ENCODE measurements at regions not wholly inside any gene's neighbourhood (a gene's known extent, or its start where the extent isn't known, plus 50 kb on each side); places are given as distances from the start of the nearest gene placed in this dataset.

DNA sequence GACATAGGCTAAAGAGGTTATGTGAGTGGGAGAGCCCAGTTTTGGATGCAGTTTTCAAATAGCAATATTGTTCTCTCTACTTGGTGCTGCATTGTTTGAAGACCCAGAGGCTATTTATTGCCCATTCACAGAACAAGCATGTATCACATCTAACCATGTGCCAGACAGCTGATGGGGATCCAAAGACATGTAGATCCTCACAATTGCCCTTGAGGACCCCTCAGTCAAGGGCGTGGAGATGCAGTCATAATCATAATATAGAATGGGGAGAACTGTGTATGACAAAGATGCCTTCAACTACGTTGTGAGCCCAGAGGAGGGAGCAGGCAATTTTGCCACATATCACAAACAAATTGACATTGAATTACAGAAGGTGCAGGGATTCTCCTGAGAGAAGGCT lies 70.5 kb downstream of the NHLRC3 start:
- TF ChIP-seq, protein P1, sequence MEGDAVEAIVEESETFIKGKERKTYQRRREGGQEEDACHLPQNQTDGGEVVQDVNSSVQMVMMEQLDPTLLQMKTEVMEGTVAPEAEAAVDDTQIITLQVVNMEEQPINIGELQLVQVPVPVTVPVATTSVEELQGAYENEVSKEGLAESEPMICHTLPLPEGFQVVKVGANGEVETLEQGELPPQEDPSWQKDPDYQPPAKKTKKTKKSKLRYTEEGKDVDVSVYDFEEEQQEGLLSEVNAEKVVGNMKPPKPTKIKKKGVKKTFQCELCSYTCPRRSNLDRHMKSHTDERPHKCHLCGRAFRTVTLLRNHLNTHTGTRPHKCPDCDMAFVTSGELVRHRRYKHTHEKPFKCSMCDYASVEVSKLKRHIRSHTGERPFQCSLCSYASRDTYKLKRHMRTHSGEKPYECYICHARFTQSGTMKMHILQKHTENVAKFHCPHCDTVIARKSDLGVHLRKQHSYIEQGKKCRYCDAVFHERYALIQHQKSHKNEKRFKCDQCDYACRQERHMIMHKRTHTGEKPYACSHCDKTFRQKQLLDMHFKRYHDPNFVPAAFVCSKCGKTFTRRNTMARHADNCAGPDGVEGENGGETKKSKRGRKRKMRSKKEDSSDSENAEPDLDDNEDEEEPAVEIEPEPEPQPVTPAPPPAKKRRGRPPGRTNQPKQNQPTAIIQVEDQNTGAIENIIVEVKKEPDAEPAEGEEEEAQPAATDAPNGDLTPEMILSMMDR (IDR thresholded peaks at IDR 0.05) = no peak
- intact Hi-C loops (cut with DNase I; ENCODE audit: low total_unique reads) = no loop called here
- DNase-seq (ENCODE audit: low spot score in 2 of 2) = no peak
- no peak overlapping the region for H3K4me3 ChIP-seq (ENCODE audit: low read depth, poor library complexity, severe bottlenecking)
- 44 to 62% methylated on average over 2 of the region's 2 CpGs for WGBS, 2 donors

DNA sequence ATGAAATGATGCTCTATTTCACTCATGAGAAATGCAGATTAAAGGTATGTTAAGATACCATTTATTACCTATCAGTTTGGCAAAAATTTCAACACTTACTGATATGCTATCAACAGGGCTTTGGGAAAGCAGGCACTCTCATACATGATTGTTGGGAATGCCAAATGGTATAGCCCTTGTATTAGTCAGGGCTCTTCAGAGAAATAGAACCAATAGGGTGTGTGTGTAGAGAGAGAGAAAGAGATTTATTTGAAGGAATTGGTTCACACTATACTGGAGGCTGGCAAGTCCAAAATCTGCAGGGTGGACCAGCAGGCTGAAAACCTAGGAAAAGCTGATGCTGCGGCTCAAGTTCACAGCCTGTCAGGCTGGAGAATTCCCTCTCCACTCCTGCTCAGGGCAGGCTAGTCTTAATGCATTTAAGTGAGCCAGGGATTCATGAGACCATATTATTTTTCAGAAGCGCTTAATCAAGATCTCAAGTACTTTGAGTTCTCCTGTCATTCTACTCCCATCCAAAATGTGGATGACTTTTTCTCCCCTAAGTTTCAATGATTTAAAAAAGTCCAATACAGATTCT lies 72.4 kb downstream of the NHLRC3 start:
- no peak overlapping the region for H3K4me3 ChIP-seq (ENCODE audit: low read depth, poor library complexity, severe bottlenecking)
- 97 to 98% methylated on average over 2 of the region's 2 CpGs for WGBS, 2 donors

DNA sequence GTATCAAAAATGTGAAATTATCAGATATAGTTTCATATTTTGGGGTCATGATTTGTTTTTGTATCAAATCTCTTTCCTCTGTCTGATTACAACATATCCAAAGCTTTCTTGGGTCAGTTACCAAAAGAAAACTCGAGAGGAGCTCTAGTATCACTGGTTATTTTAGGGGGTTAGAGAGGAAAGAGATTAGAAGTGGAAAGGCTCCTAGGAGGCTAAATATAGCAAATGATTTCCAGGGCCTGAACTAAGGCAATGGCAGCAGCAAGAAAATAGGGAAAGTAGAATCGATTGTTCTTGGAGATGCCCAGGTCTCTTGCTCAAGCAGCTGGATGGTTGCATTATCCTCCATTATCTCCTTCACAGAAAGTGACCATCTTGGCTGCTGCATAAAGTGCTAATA lies 72.9 kb downstream of the NHLRC3 start:
- 41 to 42% methylated on average over 2 of the region's 2 CpGs for WGBS, 2 donors
- no peak for DNase-seq (ENCODE audit: low spot score in 2 of 2)
- TF ChIP-seq POLR2A (IDR thresholded peaks at IDR 0.05) = no peak
- TF ChIP-seq, protein P1 (IDR thresholded peaks at IDR 0.05) = no peak
- intact Hi-C loops (cut with DNase I; ENCODE audit: low total_unique reads) = no loop called here
- no peak overlapping the region for H3K4me3 ChIP-seq (ENCODE audit: low read depth, poor library complexity, severe bottlenecking)

More for the DNA sequence above, 72.4 kb downstream of the NHLRC3 start:
- TF ChIP-seq, protein P1 (IDR thresholded peaks at IDR 0.05) = no peak
- no peak for TF ChIP-seq POLR2A (IDR thresholded peaks at IDR 0.05)
- intact Hi-C loops (cut with DNase I; ENCODE audit: low total_unique reads) = no loop called here
- no peak for DNase-seq (ENCODE audit: low spot score in 2 of 2)

DNA sequence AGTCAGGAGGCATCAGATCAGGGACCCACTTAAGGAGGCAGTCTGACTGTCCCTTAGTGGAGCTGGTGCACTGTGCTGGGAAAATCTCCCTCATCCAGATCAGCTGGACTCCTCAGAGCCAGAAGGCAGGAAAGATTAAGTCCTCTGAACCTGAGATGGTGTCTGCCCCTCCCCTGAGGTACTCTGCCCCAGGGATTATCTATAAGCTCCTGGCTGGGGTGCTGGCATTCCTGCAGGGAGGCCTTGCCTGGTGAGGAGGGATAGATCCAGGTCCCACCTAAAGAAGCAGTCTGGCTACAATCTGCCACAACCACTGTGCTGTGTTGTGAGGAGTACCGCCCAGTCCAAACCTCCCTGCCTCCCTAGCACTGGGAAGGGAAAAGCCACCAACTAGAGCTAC lies 81.2 kb downstream of the NHLRC3 start:
- TF ChIP-seq, protein P1 (IDR thresholded peaks at IDR 0.05) = no peak
- TF ChIP-seq POLR2A (IDR thresholded peaks at IDR 0.05) = no peak
- WGBS, 2 donors = 100% methylated on average over 1 of the region's 1 CpG
- no peak for DNase-seq (ENCODE audit: low spot score in 2 of 2)
- H3K4me3 ChIP-seq (ENCODE audit: low read depth, poor library complexity, severe bottlenecking) = no peak overlapping the region
- intact Hi-C loops (cut with DNase I; ENCODE audit: low total_unique reads) = no loop called here

DNA sequence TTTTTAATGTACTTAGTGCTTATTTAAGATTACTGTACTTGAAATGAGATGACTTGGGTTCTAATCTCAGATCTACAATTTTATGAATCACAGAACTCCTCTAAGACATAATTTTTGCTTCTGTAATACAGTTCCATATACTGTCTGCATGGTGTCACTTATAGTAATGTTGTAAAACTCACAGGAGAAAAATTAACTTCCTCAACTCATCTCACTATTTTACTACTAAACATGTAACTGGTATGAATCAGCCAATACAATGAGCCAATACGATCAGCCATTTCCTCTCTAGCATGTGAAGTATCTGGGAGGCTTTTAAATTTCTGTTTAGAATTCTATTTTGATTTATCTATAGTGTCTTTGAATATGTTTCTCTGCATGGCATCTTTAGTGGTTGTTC lies 85.3 kb downstream of the NHLRC3 start:
- TF ChIP-seq POLR2A (IDR thresholded peaks at IDR 0.05) = no peak
- TF ChIP-seq, protein P1 (IDR thresholded peaks at IDR 0.05) = no peak
- 47 to 59% methylated on average over 1 of the region's 1 CpG for WGBS, 2 donors
- H3K4me3 ChIP-seq (ENCODE audit: low read depth, poor library complexity, severe bottlenecking) = no peak overlapping the region
- no peak for DNase-seq (ENCODE audit: low spot score in 2 of 2)
- intact Hi-C loops (cut with DNase I; ENCODE audit: low total_unique reads) = no loop called here

DNA sequence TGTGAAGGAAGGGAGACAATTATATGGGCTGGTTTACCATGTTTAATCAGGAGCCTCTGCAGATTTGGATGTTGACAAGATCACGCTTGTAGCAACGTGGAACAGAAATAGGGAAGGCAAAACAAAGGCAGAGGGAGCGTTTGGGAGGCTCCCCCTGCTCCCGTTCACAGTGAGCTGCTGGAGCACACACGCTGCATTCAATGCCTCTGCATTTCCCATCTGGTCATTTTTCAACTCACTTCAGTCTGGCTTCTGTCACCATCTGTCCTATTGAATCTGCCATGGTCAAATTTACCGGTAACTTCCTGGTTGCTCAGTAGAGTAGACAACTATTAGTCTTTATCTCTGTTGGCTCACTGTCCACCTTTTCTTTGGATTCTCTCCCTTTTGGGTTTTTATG lies 91.0 kb downstream of the NHLRC3 start:
- H3K4me3 ChIP-seq (ENCODE audit: low read depth, poor library complexity, severe bottlenecking) = no peak overlapping the region
- intact Hi-C loops (cut with DNase I; ENCODE audit: low total_unique reads) = no loop called here
- 69 to 70% methylated on average over 6 of the region's 6 CpGs for WGBS, 2 donors
- DNase-seq (ENCODE audit: low spot score in 2 of 2) = no peak
- no peak for TF ChIP-seq POLR2A (IDR thresholded peaks at IDR 0.05)
- TF ChIP-seq, protein P1 (IDR thresholded peaks at IDR 0.05) = no peak
